ENCODE measurements at regions not wholly inside any gene's neighbourhood (a gene's known extent, or its start where the extent isn't known, plus 50 kb on each side); places are given as distances from the start of the nearest gene placed in this dataset.

DNA sequence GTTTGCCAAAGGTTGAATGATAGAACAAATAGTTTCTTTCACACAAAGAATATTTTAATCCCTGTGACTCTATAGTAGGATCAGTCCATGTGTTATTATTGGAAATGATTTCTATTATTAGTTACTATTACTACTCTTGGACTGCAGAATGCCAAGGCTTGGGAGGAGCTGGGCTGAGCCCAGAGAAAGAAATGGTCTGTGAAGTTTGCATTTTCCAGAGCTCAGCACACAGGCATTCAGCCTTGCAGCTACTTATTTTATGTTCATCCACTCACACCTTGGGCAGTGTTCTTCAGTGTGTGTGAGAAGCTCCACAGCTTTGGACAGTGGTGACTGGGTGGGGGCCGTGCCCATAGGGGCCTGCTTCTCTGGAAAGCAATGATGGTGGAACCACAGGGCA lies 583.1 kb downstream of the CCDC171 start:
- Histone ChIP-seq H3K27ac (ENCODE audit: low read depth, low read length) (no peak overlapping the region), H3K4me1 (ENCODE audit: insufficient read depth, low read length) (no peaks in the 10 kb centered on the region), H3K27me3 (ENCODE audit: insufficient read depth, low read length, poor library complexity, severe bottlenecking) (no peaks in the 10 kb centered on the region), H3K36me3 (ENCODE audit: insufficient read depth, low read length) (no peaks in the 10 kb centered on the region), H3K4me3 (ENCODE audit: low read length) (no peak overlapping the region), H3K9me3 (ENCODE audit: low read length) (no peaks in the 10 kb centered on the region)
- H3K36me3 Mint-ChIP-seq, result no peaks in the 10 kb centered on the region
- H3K27me3 Mint-ChIP-seq, result peaks cover 0 to 5% of the 10 kb centered on the region in 2 donors
- H3K27ac Mint-ChIP-seq, result no peak overlapping the region
- ChIA-PET POLR2A (no interaction called here), CTCF (no interaction called here)
- H3K4me1 Mint-ChIP-seq, result peaks cover 0 to 2% (median 0%) of the 10 kb centered on the region in 3 donors
- peaks cover 2 to 11% (median 4%) of the 10 kb centered on the region in 5 donors for H3K9me3 Mint-ChIP-seq
- H3K4me3 Mint-ChIP-seq, result no peak overlapping the region
- DNase-seq, result no peak

- Histone ChIP-seq H3K36me3 (ENCODE audit: insufficient read depth, low read length) (no peaks in the 10 kb centered on the region), H3K4me1 (ENCODE audit: insufficient read depth, low read length) (no peaks in the 10 kb centered on the region), H3K27me3 (ENCODE audit: insufficient read depth, low read length, poor library complexity, severe bottlenecking) (no peaks in the 10 kb centered on the region), H3K9me3 (ENCODE audit: low read length) (no peaks in the 10 kb centered on the region), H3K27ac (ENCODE audit: low read depth, low read length) (no peak overlapping the region), H3K4me3 (ENCODE audit: low read length) (no peak overlapping the region)
- ChIA-PET POLR2A (no interaction called here), CTCF (no interaction called here)
- no peak for DNase-seq
- Mint-ChIP-seq H3K36me3 (no peaks in the 10 kb centered on the region), H3K9me3 (peaks cover 2 to 11% (median 4%) of the 10 kb centered on the region in 5 donors), H3K27me3 (peaks cover 0 to 5% of the 10 kb centered on the region in 2 donors), H3K4me3 (no peak overlapping the region), H3K27ac (no peak overlapping the region), H3K4me1 (peaks cover 0 to 2% (median 0%) of the 10 kb centered on the region in 3 donors)
Measured at GRCh38 chr9:16136451-16136850, 583.6 kb downstream of the CCDC171 start.

GRCh38 chr9:16136961-16137360 lies 584.1 kb downstream of the CCDC171 start:
- DNase-seq, result no peak
- Histone ChIP-seq H3K9me3 (ENCODE audit: low read length) (no peaks in the 10 kb centered on the region), H3K4me1 (ENCODE audit: insufficient read depth, low read length) (no peaks in the 10 kb centered on the region), H3K36me3 (ENCODE audit: insufficient read depth, low read length) (no peaks in the 10 kb centered on the region), H3K4me3 (ENCODE audit: low read length) (no peak overlapping the region), H3K27ac (ENCODE audit: low read depth, low read length) (no peak overlapping the region), H3K27me3 (ENCODE audit: insufficient read depth, low read length, poor library complexity, severe bottlenecking) (no peaks in the 10 kb centered on the region)
- POLR2A ChIA-PET, result no interaction called here
- Mint-ChIP-seq H3K27me3 (peaks cover 0 to 5% of the 10 kb centered on the region in 2 donors), H3K9me3 (peaks cover 0 to 9% (median 4%) of the 10 kb centered on the region in 5 donors), H3K4me1 (peaks cover 0 to 2% (median 0%) of the 10 kb centered on the region in 3 donors), H3K27ac (no peak overlapping the region), H3K4me3 (no peak overlapping the region), H3K36me3 (no peaks in the 10 kb centered on the region)
- CTCF ChIA-PET, result interaction anchor here (1.1 kb wide), 1 partner anchor 10 kb away, joined by 3 read pairs; no protein-coding TSS in a partner anchor

GRCh38 chr9:16138561-16139491 lies 586.0 kb downstream of the CCDC171 start:
- H3K27ac Mint-ChIP-seq, result no peak overlapping the region
- Histone ChIP-seq H3K4me3 (ENCODE audit: low read length) (no peak overlapping the region), H3K9me3 (ENCODE audit: low read length) (no peaks in the 10 kb centered on the region), H3K27ac (ENCODE audit: low read depth, low read length) (no peak overlapping the region), H3K27me3 (ENCODE audit: insufficient read depth, low read length, poor library complexity, severe bottlenecking) (no peaks in the 10 kb centered on the region), H3K4me1 (ENCODE audit: insufficient read depth, low read length) (no peaks in the 10 kb centered on the region), H3K36me3 (ENCODE audit: insufficient read depth, low read length) (no peaks in the 10 kb centered on the region)
- ChIA-PET CTCF (no interaction called here), POLR2A (no interaction called here)
- peaks cover 0 to under 1% (median 0%) of the 10 kb centered on the region in 3 donors for H3K4me1 Mint-ChIP-seq
- H3K36me3 Mint-ChIP-seq, result no peaks in the 10 kb centered on the region
- peaks cover 0 to 5% (median 2%) of the 10 kb centered on the region in 5 donors for H3K9me3 Mint-ChIP-seq
- H3K4me3 Mint-ChIP-seq, result no peak overlapping the region
- peaks cover 0 to 2% of the 10 kb centered on the region in 2 donors for H3K27me3 Mint-ChIP-seq
- DNase-seq, result no peak

DNA sequence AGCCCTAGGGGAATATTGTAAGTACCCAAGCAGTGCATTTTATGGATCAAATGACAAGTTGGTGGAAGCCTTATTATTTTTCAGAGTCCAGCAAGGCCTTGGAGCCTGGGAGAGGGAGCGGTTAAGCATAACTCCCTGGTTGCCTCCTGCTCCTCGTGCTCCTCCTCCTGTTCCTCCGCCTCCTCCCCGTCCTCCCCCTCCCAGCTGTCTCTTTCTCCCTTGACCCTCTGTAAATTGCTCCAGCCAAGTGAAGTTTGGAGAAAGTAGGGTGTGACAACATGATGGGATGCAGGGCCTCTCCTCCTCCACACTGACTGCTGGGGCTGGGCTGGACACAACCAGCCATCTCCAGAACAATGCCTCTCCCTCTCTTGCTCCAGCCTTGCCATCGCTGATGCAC lies 586.9 kb downstream of the CCDC171 start:
- CTCF ChIA-PET, result no interaction called here
- no peaks in the 10 kb centered on the region for H3K36me3 ChIP-seq (ENCODE audit: insufficient read depth, low read length)
- no peaks in the 10 kb centered on the region for H3K27me3 ChIP-seq (ENCODE audit: insufficient read depth, low read length, poor library complexity, severe bottlenecking)
- no peak overlapping the region for H3K27ac ChIP-seq (ENCODE audit: low read depth, low read length)
- H3K9me3 ChIP-seq (ENCODE audit: low read length), result no peaks in the 10 kb centered on the region
- no peaks in the 10 kb centered on the region for H3K4me1 ChIP-seq (ENCODE audit: insufficient read depth, low read length)
- Mint-ChIP-seq H3K27me3 (peaks cover 0 to 2% of the 10 kb centered on the region in 2 donors), H3K9me3 (peaks cover 0 to 3% (median 0%) of the 10 kb centered on the region in 5 donors), H3K4me3 (no peak overlapping the region), H3K27ac (no peak overlapping the region), H3K36me3 (no peaks in the 10 kb centered on the region), H3K4me1 (no peaks in the 10 kb centered on the region)
- H3K4me3 ChIP-seq (ENCODE audit: low read length), result no peak overlapping the region
- no peak for DNase-seq
- POLR2A ChIA-PET, result no interaction called here

GRCh38 chr9:16143310-16143709 lies 590.5 kb downstream of the CCDC171 start:
- Histone ChIP-seq H3K9me3 (ENCODE audit: low read length) (no peaks in the 10 kb centered on the region), H3K27me3 (ENCODE audit: insufficient read depth, low read length, poor library complexity, severe bottlenecking) (no peaks in the 10 kb centered on the region), H3K4me1 (ENCODE audit: insufficient read depth, low read length) (no peaks in the 10 kb centered on the region), H3K4me3 (ENCODE audit: low read length) (no peak overlapping the region), H3K27ac (ENCODE audit: low read depth, low read length) (no peak overlapping the region), H3K36me3 (ENCODE audit: insufficient read depth, low read length) (no peaks in the 10 kb centered on the region)
- Mint-ChIP-seq H3K4me1 (no peaks in the 10 kb centered on the region), H3K27ac (no peak overlapping the region), H3K9me3 (peaks cover 0 to 8% (median 0%) of the 10 kb centered on the region in 5 donors), H3K27me3 (peaks cover 0 to 2% of the 10 kb centered on the region in 2 donors), H3K4me3 (no peak overlapping the region), H3K36me3 (no peaks in the 10 kb centered on the region)
- ChIA-PET CTCF (no interaction called here), POLR2A (no interaction called here)
- DNase-seq, result no peak

GRCh38 chr9:16143947-16144890 lies 591.4 kb downstream of the CCDC171 start:
- CTCF ChIA-PET, result no interaction called here
- POLR2A ChIA-PET, result no interaction called here
- no peak overlapping the region for H3K27ac ChIP-seq (ENCODE audit: low read depth, low read length)
- H3K9me3 ChIP-seq (ENCODE audit: low read length), result no peaks in the 10 kb centered on the region
- Mint-ChIP-seq H3K9me3 (peaks cover 0 to 8% (median 4%) of the 10 kb centered on the region in 5 donors), H3K27me3 (peaks cover 0 to 2% of the 10 kb centered on the region in 2 donors), H3K4me3 (no peak overlapping the region), H3K4me1 (no peaks in the 10 kb centered on the region), H3K36me3 (no peaks in the 10 kb centered on the region), H3K27ac (no peak overlapping the region)
- H3K27me3 ChIP-seq (ENCODE audit: insufficient read depth, low read length, poor library complexity, severe bottlenecking), result no peaks in the 10 kb centered on the region
- no peaks in the 10 kb centered on the region for H3K36me3 ChIP-seq (ENCODE audit: insufficient read depth, low read length)
- no peak overlapping the region for H3K4me3 ChIP-seq (ENCODE audit: low read length)
- no peaks in the 10 kb centered on the region for H3K4me1 ChIP-seq (ENCODE audit: insufficient read depth, low read length)
- DNase-seq, result no peak

Measured in CD8-positive, alpha-beta memory T cell (primary cell).